ENCODE measurements at regions not wholly inside any gene's neighbourhood (a gene's known extent, or its start where the extent isn't known, plus 50 kb on each side); places are given as distances from the start of the nearest gene placed in this dataset.

GRCh38 chr5:97281257-97281656 lies 98.2 kb upstream of the RIOK2 start:
- TF ChIP-seq JAZF1 (CRISPR knock-in tag; IDR thresholded peaks at IDR 0.05), result no peak
- no peak for TF ChIP-seq ATF3 (CRISPR knock-in tag; conservative IDR thresholded peaks at IDR 0.05)
- TF ChIP-seq CTCF (IDR thresholded peaks at IDR 0.05), result no peak
- TF ChIP-seq NR1H2 (CRISPR knock-in tag; IDR thresholded peaks at IDR 0.05), result no peak
- TF ChIP-seq NFYB (CRISPR knock-in tag; conservative IDR thresholded peaks at IDR 0.05; ENCODE audit: low read depth), result no peak
- no peak for TF ChIP-seq IRF2 (CRISPR knock-in tag; IDR thresholded peaks at IDR 0.05; ENCODE audit: borderline replicate concordance, low read depth)
- TF ChIP-seq NR3C1 (CRISPR knock-in tag; conservative IDR thresholded peaks at IDR 0.05; ENCODE audit: low read depth), result no peak
- no peak for TF ChIP-seq FOXK1 (CRISPR knock-in tag; IDR thresholded peaks at IDR 0.05)
- no peak for TF ChIP-seq ZBTB21 (CRISPR knock-in tag; IDR thresholded peaks at IDR 0.05; ENCODE audit: borderline replicate concordance)
- TF ChIP-seq E2F5 (CRISPR knock-in tag; IDR thresholded peaks at IDR 0.05), result no peak

All from WTC11 (cell line).